ENCODE measurements at regions not wholly inside any gene's neighbourhood (a gene's known extent, or its start where the extent isn't known, plus 50 kb on each side); places are given as distances from the start of the nearest gene placed in this dataset.

- DNase-seq (ENCODE audit: low read depth, low spot score): no peak
- no peak overlapping the region for H3K4me3 ChIP-seq (ENCODE audit: low read depth, low read length)
- in situ Hi-C loops (cut with HindIII; ENCODE audit: low sequenced_read_pairs): no loop called here
- TF ChIP-seq CTCF (IDR thresholded peaks at IDR 0.05; ENCODE audit: low read depth, low read length): no peak
Observed at GRCh38 chr1:38611664-38612211, 247.8 kb downstream of the RRAGC start.

GRCh38 chr1:38609166-38610025 is 250.2 kb downstream of the RRAGC start:
- in situ Hi-C loops (cut with HindIII; ENCODE audit: low sequenced_read_pairs): no loop called here
- no peak for DNase-seq (ENCODE audit: low read depth, low spot score)
- TF ChIP-seq CTCF (IDR thresholded peaks at IDR 0.05; ENCODE audit: low read depth, low read length): no peak
- H3K4me3 ChIP-seq (ENCODE audit: low read depth, low read length): no peak overlapping the region

DNA sequence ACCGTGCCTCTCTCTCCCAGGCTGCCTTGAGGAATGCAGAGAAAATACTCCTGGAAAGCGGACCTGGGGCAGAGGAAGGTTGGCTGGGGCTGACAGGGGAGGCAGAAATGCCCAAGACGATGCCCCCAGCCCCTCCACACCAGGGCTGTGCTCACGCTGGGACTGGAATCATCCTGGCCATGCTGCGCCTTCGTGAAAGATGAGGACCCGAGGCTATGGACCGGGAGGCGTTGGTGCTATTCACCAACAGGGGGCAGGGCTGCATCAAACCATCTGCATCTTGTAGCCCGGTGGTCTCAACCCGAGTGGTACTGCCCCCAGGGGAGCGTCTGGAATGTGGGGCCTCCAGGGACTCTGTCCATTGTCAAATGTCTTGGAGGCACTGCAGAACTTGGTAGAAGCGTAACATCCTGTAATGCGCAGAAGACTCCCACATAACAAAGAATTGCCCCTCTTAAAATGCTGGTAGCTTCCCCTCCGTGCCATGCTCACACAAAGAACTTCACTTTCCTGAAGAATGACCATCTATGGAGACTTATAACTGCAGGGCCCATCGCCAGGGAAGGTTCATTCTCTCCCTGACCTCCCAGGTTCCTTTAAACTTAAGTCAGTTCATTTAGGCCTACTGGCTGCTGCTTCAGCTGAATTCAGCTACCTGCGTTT is 251.2 kb downstream of the RRAGC start:
- DNase-seq (ENCODE audit: low read depth, low spot score): no peak
- no peak overlapping the region for H3K4me3 ChIP-seq (ENCODE audit: low read depth, low read length)
- in situ Hi-C loops (cut with HindIII; ENCODE audit: low sequenced_read_pairs): no loop called here
- peak; percentile 47 for TF ChIP-seq CTCF (IDR thresholded peaks at IDR 0.05; ENCODE audit: low read depth, low read length)

- H3K4me3 ChIP-seq (ENCODE audit: low read depth, low read length): no peak overlapping the region
- TF ChIP-seq CTCF (IDR thresholded peaks at IDR 0.05; ENCODE audit: low read depth, low read length): no peak
- in situ Hi-C loops (cut with HindIII; ENCODE audit: low sequenced_read_pairs): no loop called here
- no peak for DNase-seq (ENCODE audit: low read depth, low spot score)
Observed at GRCh38 chr1:38607526-38607925, 252.0 kb downstream of the RRAGC start.

GRCh38 chr1:38605063-38605462 is 254.5 kb downstream of the RRAGC start:
- no peak for TF ChIP-seq CTCF (IDR thresholded peaks at IDR 0.05; ENCODE audit: low read depth, low read length)
- in situ Hi-C loops (cut with HindIII; ENCODE audit: low sequenced_read_pairs): no loop called here
- no peak for DNase-seq (ENCODE audit: low read depth, low spot score)
- H3K4me3 ChIP-seq (ENCODE audit: low read depth, low read length): no peak overlapping the region

DNA sequence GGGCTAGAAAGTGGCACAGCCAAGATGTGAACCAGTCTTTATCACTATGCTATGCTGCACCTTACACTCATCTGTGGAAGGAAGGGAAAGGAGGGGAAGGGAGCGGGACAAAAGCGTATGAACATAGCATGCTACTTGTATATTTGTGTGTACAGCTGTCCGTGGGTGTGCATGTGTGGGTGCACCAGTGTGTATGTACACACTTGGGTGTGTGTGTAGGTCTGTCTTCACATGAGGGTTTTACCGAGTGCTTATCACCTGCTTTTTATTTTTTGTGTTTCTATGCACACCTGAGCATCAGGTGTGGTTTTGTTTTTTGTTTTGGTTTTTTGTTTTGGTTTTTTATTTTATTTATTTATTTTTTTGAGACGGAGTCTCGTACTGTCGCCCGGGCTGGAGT is 255.7 kb downstream of the RRAGC start:
- DNase-seq (ENCODE audit: low read depth, low spot score): no peak

More for the DNA sequence above, 255.7 kb downstream of the RRAGC start:
- in situ Hi-C loops (cut with HindIII; ENCODE audit: low sequenced_read_pairs): no loop called here
- H3K4me3 ChIP-seq (ENCODE audit: low read depth, low read length): no peak overlapping the region
- TF ChIP-seq CTCF (IDR thresholded peaks at IDR 0.05; ENCODE audit: low read depth, low read length): no peak

Measured in astrocyte of the spinal cord (primary cell).